Erythroblast (primary cell): ENCODE measurements at regions not wholly inside any gene's neighbourhood (a gene's known extent, or its start where the extent isn't known, plus 50 kb on each side); places are given as distances from the start of the nearest gene placed in this dataset.

ENCODE experiments used
- GATA1 ChIP-seq: IDR thresholded peaks from 2 replicates; pipeline ENCODE4 v1.6.1; 2011; ENCODE audit warnings: low read depth, mild to moderate bottlenecking, control low read depth, low read length, moderate library complexity
- POLR2A ChIP-seq: IDR thresholded peaks from 2 replicates; pipeline ENCODE4 v1.6.1; 2011; ENCODE audit warnings: mild to moderate bottlenecking, low read length

DNA sequence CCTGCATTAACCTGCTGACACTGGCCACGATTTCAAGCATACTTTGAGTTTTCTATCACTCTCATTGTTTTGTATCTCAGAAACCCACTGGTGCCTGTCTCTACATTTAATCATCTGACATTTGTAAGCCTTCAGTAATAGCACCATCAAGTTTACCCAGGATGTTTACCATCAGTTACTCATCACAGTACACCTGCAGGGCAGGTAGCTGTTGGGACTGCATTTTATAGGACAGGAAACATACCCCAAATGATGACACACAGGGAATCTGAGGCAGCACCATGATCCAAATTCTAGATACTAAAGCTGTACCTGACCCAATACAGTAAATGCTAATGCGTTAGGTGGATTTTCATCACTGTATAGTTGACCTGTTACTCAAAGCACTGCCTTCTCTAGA, 114.2 kb downstream of the FEM1C start:
- TF ChIP-seq POLR2A (no peak), GATA1 (no peak)
